Peyer's patch (tissue), 4 donors: ENCODE measurements at regions not wholly inside any gene's neighbourhood (a gene's known extent, or its start where the extent isn't known, plus 50 kb on each side); places are given as distances from the start of the nearest gene placed in this dataset.

ENCODE experiments used
- CTCF ChIP-seq, 6 experiments: fragments of 450-650 bp in 4 of 6; fragments of 200-600 bp in 2 of 6; sonication (generic) in 1 of 6; IDR thresholded peaks; one replicate each; pipeline ENCODE4 v1.5.1; 2017 to 2019; ENCODE audit warnings: antibody characterized with exemption in 6 of 6, mild to moderate bottlenecking in 3 of 6, moderate library complexity in 1 of 6
- POLR2A ChIP-seq, 2 donors: fragments of 450-650 bp; IDR thresholded peaks; one replicate each; pipeline ENCODE4 v1.5.1; 2017; ENCODE audit warnings: antibody characterized with exemption in 2 of 2, mild to moderate bottlenecking in 2 of 2, moderate library complexity in 2 of 2

GRCh38 chr12:77687321-77687720, 143.4 kb upstream of the NAV3 start:
- TF ChIP-seq CTCF (IDR thresholded peaks at IDR 0.05), result no peak
- no peak for TF ChIP-seq POLR2A (IDR thresholded peaks at IDR 0.05)
